ENCODE measurements at regions not wholly inside any gene's neighbourhood (a gene's known extent, or its start where the extent isn't known, plus 50 kb on each side); places are given as distances from the start of the nearest gene placed in this dataset.

DNA sequence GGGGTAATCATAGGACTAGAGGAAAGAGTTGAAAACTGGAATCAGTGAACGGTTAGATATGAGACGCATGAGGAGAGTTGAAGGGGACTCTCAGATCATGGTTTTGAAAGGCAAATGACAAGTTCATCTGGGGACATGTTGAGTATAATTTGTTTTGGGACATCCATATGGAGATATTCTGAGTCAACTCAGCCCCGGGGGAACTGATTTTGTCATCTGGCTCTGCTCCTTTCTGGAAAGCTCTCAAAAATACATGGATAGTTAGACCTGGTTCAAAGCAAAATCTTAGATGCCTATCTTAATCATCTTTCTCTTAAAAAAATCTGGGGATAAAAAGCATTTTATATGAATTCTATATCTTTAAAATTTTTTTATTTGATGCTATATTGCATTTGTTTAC is 161.2 kb downstream of the SNX18 start:
- no peak for DNase-seq (ENCODE audit: low read depth)

DNA sequence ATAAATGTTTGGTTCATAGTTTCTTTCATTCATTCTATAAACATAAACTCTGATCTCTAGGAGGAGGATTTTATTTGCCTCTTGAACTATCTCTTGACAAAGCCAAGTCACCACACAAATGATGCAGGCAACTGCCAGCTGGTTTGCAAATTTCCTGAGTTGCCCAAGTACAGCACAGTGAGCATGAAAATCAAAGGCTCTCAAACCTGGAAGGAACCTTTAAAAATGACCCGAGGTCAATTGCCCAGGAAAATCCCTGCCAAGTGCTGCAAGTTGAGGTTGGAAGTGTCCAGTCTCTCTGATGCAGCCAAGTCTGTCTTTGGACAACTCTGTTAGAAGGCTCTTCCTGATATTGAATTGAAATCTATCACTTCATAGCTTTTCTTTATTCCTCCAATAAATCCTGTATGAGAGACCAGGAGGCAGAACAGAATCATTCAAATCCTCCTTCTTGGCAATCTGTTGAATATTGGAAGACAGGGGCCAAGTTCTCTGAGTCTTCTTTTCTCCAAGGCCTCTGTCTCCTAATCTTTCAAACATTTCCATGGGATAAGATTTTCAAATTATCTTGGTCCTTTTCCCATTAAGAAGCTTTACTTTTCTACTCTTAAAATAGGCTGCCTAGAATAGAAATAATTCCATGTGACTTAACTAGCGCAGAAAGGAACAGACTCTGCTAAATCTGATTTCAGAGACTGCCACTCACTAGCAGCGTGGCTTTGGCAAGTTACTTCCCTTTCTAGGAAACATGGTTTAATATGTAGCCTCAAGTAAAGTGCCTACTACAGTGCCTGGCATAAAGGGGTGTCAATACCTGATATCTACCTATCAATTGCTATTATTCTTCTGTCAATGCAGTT is 159.2 kb downstream of the SNX18 start:
- no peak for DNase-seq (ENCODE audit: low read depth)

DNA sequence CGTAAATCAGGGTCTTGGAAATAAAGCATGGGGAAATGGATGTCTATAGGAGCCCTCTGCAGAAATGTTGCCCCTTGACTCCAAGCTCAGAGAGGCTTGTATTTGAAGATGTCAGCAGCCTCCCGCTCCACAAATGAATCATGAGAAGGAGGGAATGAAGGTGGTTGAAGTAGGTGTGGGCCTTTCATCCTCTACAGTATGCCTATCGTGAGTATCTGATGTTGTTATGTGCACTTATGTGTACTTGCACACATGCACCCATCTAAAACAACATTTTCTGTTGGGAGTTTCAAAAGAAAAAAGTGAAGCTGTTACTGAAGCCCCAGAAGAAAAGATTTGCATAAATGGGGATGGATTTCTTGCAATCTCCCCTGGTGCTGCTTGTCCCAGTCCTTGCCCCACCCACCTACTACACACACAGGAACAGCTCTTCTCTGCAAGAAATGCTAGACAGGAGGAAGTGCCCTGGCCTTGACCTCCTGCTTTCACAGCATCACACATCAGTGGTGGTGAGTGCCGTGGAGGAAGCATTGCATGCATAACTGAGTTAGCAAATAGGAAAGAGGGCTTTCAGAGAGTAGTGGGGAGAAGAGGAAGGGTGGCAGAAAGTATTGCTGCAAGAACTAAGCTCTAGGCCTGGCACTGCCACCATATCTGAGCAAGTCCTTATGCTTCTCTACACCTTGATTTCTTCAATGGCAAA is 156.1 kb downstream of the SNX18 start:
- no peak for DNase-seq (ENCODE audit: low read depth)

DNA sequence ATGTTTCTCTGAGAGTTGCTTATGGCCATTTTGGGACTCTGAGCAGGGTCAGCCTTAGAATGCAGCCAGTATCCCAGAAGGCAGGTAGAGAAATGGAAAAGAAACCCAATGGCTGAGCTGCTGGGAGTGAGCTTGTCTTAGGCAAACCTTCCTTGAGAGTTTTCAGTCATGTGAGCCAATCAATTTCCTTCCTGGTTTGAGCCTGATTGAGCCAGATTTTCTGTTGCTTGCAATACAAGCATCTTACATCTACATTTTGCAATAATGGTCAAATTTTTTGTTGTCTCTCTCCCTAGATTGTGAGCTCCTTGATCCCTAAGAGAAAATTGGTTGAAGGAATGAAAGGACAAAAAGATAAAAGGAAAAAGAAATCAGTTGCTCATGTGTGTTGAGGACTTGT is 155.3 kb downstream of the SNX18 start:
- no peak for DNase-seq (ENCODE audit: low read depth)

DNA sequence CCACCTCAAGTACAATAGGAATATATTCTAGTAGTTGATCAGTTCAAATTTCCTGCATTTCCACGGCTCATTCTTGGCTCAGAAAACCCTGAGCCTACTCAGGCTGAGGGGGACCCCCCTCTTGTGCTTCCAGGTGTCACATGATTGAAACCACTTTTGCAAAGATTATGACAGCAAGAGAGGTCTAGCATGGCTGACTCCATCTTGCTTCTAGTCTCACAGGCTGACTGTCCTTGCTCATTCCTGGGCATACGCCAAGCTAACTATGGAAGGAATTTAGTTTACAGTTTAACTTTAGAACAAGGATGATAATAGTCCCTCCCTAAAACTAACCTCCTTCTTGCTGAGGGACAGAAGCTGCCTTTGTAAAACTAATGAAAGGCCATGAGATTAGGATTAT is 154.1 kb downstream of the SNX18 start:
- no peak for DNase-seq (ENCODE audit: low read depth)

DNA sequence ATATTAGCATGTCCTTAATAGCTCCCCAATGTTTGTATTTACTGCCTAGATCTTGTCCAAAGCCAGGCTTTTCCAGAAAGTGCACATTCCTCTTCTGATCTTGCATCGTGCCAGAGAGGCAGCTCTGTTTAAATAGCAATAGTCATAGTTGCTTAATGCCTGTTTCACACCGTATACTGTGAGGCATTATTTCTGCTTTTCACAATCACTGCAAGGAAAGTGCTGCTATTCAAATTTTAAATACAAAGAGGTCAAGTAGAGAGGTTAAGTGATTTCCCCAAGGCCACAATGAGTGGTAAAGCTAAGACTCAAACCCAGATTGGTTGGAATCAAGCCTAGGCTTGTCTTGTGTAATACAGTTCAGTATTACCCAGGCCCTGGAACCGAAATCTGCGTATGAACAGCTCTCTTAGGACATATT is 153.6 kb downstream of the SNX18 start:
- no peak for DNase-seq (ENCODE audit: low read depth)

DNA sequence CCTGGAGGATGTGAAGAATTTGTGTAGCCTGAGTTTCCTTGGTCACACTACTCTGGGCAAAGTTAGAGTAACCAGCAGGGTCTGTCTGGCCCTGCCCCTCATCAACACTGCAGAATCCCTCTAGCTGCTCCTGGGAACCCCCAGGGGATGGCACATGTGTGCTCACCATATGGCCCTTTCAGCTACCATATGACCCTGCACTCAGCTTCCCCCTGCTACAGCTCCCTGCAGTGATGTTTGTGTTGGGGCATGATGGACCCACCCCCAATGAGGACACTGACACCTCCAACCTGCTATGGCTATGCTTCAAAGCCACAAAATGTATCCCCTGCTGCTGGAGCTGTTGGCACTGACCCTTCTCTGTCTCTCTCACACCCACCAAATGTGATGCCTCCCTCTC is 152.7 kb downstream of the SNX18 start:
- DNase-seq (ENCODE audit: low read depth), result no peak

DNA sequence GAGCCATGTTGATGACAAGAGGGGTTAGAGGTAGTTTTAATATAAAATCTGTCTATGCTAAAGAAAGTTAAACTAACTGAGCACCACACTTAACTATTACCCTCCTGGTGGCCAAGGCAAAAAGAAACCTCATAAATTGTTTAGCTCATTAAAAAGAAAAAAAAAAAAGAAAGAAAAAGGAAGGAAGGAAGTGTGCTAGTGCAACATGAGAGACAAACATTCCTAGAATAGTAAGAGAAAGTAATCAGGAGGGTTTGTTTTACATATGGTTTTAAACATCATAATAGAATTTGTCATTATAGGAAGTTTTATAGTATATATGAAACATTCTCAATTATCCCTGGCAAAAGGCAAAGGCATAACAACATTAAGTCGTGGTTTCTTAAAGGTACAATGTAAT is 152.3 kb downstream of the SNX18 start:
- DNase-seq (ENCODE audit: low read depth), result no peak

DNA sequence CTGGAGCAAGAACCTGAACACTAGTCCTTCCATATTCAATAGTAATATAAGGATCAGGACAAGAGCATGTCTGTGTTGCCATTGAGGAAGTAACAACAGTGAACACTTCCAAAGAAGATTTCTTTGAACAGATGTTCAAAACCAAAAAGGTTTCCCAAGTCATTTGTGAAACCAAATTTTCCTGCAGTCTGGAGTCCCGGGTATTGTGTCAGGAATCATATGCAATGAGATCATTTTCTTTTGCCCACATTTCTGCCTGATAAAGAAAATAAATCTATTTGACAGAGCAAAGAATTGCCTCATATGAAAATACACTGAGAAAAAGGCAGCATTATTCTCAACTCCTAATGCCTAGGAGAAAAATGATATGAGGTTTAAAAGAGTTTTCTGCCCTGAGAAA is 151.7 kb downstream of the SNX18 start:
- DNase-seq (ENCODE audit: low read depth), result no peak

DNA sequence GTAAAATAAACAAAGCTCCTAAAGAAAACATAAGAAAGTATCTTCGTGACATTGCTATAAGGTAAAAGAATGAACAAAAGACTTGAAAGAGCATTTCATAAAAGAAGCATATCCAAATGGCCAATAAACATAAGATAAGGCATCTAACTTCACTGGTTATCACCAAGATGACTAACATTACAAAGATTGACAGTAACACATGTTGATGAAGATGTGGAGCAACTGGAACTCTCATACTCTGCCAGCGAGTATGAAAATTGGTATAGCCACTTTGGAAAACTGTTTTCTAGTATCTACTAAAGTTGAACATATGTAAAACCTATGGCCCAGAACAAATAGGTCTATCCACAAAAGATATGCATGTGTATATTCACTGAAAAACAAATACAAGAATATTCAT is 150.5 kb downstream of the SNX18 start:
- no peak for DNase-seq (ENCODE audit: low read depth)

DNA sequence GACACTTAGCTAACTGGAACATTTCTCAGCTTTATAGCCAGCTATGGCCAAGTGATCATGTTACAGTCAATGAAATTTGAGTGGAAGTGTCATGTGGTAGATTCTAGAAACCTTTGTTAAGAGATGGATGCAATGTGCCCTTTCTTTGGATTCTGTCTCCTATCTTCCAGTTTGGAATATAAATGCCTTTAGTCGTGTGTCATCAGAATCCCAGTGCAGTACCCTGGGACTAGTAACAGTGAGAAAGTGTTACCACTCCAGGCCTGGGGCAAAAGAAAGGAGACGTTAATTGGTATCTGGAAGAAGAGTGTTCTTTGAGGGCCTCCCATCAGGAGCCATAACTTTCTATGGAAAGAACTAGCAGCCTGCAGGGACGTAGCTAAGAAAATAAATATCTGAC is 149.6 kb downstream of the SNX18 start:
- DNase-seq (ENCODE audit: low read depth), result no peak

DNA sequence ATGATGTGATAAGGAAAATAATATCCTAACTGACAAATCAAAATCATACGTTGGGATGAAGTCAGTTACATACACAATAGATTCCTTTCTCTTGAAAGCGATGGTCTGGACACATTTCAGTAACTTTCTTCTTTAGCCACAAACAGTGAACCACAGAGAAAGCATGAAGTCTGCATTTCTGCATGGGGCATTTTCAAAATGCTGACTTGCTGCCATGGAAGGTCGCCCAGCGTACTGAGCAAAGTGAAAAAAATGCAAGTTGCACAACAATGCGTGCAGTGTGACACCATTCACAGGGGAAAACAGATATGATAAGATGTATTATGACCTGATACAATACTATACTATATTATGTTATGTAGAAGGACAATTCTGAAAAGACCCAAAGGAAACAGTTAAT is 146.3 kb downstream of the SNX18 start:
- DNase-seq (ENCODE audit: low read depth), result no peak

DNA sequence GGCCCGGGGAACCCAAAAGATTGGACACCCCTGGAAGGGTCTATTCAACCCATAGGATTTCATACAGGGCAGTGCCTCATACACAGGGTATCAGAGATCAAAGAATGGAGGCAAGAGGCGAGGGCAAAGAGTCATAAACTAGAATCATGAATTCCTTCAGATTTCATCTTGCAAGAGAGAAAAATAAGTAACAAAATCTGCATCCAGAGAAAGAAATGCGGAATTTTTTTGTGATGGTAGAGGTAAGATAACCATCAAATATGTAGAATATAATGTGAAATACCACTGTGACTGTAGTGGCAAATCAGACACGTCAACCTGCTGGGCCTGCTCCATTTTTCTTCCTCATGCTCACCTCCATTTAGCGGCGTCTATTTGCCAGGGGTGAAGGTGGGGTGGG is 143.6 kb downstream of the SNX18 start:
- no peak for DNase-seq (ENCODE audit: low read depth)

DNA sequence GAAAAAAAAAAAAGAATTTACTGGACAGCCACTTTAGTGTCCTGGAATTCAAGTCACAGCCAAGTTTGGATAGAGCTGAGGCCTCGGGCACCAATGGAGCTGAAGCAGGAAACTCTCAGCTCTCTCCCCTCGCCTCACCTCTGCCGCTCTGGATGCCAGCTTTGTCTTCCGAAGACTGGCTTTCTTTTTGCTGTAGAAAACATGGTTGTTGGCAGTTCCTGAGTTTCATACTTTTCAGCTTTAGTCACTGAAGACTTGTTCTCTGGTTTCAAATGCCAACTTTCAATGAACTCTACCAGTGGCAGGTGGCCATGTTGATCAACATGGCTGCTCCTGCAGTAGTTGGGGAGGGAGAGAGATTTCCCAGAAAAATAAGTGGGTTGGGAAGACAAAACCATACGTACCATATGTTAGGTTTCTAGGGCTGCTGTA is 142.2 kb downstream of the SNX18 start:
- no peak for DNase-seq (ENCODE audit: low read depth)

DNA sequence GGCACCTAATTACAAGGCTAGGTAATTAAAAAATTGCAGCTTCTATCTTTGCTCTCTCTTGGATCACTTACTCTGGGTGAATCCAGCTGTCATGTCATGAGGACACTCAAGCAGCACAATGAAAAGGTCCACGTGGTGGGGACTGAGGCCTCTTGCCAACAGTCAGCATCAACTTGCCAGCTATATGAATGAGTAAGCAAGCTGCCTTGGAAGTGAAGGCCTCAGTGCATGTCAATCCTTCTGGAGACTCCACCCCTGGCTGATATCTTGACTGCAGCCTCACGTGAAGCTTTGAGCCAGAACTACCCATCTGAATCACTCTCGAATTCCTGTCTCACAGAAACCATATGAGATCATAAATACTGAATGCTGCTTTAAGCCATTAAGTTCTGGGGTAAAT is 140.5 kb downstream of the SNX18 start:
- no peak for DNase-seq (ENCODE audit: low read depth)

DNA sequence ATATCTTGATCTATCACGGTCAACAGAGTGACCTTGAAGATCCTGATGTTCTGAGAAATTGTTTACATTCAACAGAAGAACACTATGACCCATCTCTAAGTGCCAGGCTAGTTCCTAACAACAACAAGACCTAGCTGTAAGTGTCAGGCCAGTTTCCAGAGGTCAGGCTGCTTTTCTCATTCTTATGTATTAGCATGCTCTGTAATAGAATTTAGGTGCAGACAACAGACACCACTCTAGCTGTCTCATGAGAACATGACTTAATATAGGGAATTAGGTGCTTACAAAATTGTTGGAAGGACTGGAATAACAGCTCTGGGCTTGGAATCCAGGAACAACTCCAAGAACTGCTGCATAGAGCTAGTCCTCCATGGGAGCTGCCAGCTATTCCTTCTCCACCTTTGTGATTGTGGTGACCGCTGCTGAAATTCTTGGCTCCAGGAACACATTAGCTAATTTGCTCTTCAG is 138.7 kb downstream of the SNX18 start:
- DNase-seq (ENCODE audit: low read depth), result no peak

DNA sequence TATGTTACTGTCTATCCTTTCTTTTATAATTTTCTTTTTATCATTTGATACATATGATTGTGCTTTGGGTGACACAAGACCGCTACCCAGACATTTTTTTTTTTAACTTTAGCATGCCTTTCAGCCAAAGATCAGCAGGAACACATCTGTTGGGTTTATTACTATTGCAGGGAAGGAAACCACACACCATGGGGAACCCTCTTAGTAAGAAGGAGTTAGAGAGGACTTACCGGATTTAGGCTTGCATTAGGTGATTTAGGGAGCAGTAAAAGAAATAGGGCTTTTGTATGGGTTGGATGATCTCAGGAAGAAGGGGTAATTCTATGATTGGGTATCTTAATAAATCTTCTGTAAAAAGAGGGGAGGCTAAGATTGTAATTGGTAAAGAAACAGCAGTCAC is 138.2 kb downstream of the SNX18 start:
- no peak for DNase-seq (ENCODE audit: low read depth)

DNA sequence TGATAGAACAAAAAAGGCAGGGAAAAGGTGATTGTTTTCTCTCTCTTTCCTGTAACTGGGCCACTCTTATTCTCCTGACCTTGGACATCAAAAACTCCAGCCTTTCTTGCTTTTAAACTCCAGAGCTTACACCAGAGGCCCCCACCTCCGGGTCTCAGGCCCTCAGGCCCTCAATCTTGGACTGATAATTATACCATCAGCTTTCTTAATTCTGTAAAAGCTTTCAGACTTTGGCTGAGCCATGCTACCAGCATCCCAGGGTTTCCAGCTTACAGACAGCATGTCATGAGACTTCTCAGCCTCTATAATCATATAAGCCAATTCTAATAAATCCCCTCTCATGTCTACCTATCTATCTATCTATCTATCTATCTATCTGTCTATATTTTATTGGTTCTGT is 137.7 kb downstream of the SNX18 start:
- DNase-seq (ENCODE audit: low read depth), result no peak

DNA sequence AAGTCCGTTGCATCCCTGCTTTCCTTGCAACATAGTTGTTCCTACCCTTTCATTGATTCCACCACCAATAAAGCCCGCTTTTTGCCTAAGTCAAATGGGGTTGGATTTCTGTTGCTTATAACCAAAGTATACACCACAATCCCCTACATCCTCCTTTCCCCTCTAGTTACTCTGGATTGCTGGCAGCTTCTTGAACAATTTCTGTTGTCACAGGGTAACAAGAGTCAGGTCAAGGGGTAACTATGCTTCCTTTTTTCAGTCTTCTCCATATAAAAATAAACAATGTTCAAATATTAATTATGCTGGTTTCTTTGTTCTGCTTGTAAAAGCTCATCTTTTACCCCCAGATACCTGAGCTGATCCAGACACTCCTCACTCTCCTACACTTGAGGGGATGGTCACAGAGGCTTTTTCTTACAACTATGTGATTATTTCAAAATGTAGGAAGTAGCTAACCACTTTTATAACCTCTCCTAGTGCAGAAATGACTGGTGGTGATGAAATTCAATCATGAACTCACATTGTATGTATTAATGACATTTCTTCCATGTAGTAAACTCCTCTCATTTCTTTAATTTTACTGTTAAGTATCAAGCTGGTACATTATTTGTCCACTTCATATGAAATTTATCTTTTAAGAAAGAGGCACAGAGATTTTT is 136.5 kb downstream of the SNX18 start:
- DNase-seq (ENCODE audit: low read depth), result no peak

DNA sequence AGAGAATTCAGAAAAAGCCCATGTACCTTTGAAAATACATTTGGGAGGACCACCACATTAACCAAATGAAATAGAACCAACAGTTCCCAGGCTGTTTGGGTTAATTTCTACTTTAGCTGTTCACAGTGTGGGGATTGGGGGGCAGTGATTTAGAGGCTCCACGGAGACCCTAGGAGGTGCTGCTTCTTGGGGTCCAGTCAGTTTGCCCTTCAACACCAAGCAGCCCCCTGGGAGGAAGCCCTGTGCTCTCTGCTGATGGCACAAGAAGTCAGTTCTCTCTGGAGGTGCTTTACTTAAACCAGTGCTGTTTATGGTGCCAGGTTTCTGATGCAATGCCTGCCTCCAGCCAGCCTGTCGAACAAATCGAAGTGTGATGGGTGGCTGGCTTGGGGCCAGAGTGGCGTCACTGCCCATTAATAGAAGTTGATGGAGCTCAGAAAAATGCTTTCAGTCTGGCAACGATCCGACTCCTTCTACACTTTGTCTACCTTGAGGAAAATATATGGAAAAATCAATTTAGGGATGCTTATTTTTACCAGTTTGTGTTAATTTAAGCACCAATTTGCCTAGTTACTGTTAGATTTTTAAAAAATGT is 134.0 kb downstream of the SNX18 start:
- no peak for DNase-seq (ENCODE audit: low read depth)

DNA sequence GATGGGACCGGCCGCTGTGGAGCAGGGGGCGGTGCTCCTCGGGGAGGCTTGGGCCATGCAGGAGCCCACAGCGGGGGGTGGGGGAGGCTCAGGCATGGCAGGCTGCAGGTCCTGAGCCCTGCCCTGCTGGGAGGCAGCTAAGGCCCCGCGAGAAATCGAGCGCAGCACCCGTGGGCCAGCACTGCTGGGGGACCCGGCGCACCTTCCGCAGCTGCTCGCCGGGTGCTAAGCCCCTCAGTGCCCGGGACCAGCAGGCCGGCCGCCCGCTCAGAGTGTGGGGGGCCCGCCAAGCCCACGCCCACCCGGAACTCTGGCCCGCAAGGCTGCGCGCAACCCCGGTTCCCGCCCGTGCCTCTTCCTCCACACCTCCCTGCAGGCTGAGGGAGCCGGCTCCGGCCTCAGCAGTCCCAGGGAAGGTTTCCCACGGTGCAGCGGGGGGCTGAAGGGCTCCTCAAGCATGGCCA is 131.5 kb downstream of the SNX18 start:
- no peak for DNase-seq (ENCODE audit: low read depth)

DNA sequence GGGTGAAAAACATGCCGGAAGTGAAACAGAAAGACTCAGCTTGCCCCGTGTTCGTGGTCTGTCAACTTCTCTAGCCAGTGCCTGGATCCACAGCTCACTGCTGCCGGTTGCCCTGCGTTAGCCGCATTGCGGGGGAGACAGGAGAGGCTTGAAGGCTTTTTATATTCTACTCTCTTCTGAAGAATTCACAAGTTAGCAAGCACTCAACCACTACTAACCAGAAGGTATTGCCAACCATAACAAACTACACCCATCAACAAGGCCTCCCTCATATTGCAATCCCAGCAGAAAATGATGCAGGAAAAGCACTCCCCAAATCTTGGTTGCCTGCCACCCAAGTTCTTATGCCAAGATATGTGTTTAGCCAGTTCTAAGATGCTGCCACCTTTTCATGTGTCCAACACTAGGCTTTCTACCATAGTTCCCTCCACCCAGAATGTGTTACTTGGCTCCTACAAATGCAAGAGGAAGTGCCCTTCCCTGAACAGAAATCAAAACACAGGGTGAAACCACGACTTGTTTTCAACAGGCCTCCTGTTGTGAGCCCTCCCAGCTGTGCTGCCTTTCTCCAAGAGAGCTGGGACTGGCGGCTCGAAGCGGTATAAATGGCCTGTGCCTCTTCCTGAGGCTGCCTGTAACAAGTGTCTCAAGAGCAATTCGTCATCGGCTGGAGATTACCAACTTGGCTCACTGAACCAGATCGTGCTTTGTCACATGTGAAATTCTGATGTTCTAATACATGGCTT is 129.0 kb downstream of the SNX18 start:
- no peak for DNase-seq (ENCODE audit: low read depth)
